ENCODE measurements at regions not wholly inside any gene's neighbourhood (a gene's known extent, or its start where the extent isn't known, plus 50 kb on each side); places are given as distances from the start of the nearest gene placed in this dataset.

- TF ChIP-seq POLR2A (IDR thresholded peaks at IDR 0.05) = no peak
- TF ChIP-seq CTCF (IDR thresholded peaks at IDR 0.05) = no peak
Measured at GRCh38 chr3:167958141-167958540, 137.6 kb downstream of the GOLIM4 start.

All from Peyer's patch (tissue), 4 donors.